ENCODE measurements at regions not wholly inside any gene's neighbourhood (a gene's known extent, or its start where the extent isn't known, plus 50 kb on each side); places are given as distances from the start of the nearest gene placed in this dataset.

DNA sequence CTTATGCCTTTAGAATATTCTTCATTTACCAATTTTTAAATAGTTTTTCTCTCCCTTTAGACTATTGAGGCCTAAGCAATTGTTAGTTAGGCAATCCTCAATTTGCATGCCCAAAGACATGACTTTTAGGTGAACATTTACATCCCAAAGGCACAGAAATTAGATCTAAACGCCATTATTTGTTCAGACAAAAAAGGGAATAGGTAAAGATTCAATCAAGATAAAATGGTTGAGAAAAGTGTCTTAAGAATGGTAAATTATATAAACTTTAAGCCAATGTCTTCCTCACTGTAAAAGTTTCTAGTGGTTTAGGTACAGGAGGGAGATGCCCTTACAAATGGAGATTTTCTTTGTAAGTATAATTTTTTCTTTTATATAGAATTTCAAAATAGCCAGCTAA lies 50.2 kb upstream of the MME start:
- ChIA-PET POLR2A (interaction anchor here (0.6 kb wide), 1 partner anchor 270 kb away, joined by 3 read pairs; no protein-coding TSS in a partner anchor), CTCF (interaction anchor here (0.6 kb wide), 1 partner anchor 559 kb away, joined by 3 read pairs; no protein-coding TSS in a partner anchor)

DNA sequence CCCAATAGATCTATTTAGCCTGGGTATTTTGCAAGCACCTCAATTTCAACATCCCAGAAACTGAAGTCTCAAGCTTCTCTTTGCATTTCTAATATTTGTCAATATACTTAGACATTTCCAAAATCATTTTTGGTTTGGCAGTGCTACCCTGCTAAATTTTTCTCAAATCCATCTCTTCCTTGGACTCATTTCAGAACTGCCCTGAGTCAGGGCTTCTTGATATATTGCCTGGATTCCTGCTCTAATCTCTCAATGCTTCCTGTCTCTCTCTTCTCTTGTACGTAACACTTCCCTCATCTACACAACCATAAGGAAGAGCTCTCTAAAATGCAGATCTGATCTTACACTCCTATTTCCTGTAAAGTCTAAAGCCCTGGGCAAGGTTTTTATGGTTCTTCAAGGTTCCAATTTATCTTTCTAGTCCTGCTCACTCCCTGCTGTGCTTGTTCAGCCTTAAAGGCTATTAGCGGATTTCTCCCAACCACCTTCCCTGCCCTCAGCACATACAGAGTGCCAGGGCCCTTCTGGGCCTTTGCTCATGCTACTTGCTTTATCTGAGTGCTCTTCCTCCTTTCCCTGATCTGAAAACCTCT lies 53.0 kb upstream of the MME start:
- ChIA-PET POLR2A (interaction anchor here (0.6 kb wide), 2 partner anchors 52 to 294 kb away, joined by 3 read pairs; no protein-coding TSS in a partner anchor), CTCF (interaction anchor here (1.2 kb wide), 1 partner anchor 52 kb away, joined by 4 read pairs; no protein-coding TSS in a partner anchor)
- TF ChIP-seq, protein P1, sequence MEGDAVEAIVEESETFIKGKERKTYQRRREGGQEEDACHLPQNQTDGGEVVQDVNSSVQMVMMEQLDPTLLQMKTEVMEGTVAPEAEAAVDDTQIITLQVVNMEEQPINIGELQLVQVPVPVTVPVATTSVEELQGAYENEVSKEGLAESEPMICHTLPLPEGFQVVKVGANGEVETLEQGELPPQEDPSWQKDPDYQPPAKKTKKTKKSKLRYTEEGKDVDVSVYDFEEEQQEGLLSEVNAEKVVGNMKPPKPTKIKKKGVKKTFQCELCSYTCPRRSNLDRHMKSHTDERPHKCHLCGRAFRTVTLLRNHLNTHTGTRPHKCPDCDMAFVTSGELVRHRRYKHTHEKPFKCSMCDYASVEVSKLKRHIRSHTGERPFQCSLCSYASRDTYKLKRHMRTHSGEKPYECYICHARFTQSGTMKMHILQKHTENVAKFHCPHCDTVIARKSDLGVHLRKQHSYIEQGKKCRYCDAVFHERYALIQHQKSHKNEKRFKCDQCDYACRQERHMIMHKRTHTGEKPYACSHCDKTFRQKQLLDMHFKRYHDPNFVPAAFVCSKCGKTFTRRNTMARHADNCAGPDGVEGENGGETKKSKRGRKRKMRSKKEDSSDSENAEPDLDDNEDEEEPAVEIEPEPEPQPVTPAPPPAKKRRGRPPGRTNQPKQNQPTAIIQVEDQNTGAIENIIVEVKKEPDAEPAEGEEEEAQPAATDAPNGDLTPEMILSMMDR (IDR thresholded peaks at IDR 0.05; ENCODE audit: insufficient read depth, low read depth, low read length) = no peak
- H3K36me3 ChIP-seq (ENCODE audit: control insufficient read depth, insufficient read depth, low read length) = no peaks in the 10 kb centered on the region
- H3K27me3 ChIP-seq (ENCODE audit: control insufficient read depth, insufficient read depth, low read length) = no peaks in the 10 kb centered on the region
- no peak for DNase-seq (ENCODE audit: low read depth)
- no peak overlapping the region for H3K4me3 ChIP-seq (ENCODE audit: low read depth, low read length)

More for the DNA sequence above, 50.2 kb upstream of the MME start:
- TF ChIP-seq, protein P1 (IDR thresholded peaks at IDR 0.05; ENCODE audit: insufficient read depth, low read depth, low read length) = no peak
- H3K36me3 ChIP-seq (ENCODE audit: control insufficient read depth, insufficient read depth, low read length) = no peaks in the 10 kb centered on the region
- H3K27me3 ChIP-seq (ENCODE audit: control insufficient read depth, insufficient read depth, low read length) = no peaks in the 10 kb centered on the region
- no peak for DNase-seq (ENCODE audit: low read depth)
- H3K4me3 ChIP-seq (ENCODE audit: low read depth, low read length) = no peak overlapping the region

DNA sequence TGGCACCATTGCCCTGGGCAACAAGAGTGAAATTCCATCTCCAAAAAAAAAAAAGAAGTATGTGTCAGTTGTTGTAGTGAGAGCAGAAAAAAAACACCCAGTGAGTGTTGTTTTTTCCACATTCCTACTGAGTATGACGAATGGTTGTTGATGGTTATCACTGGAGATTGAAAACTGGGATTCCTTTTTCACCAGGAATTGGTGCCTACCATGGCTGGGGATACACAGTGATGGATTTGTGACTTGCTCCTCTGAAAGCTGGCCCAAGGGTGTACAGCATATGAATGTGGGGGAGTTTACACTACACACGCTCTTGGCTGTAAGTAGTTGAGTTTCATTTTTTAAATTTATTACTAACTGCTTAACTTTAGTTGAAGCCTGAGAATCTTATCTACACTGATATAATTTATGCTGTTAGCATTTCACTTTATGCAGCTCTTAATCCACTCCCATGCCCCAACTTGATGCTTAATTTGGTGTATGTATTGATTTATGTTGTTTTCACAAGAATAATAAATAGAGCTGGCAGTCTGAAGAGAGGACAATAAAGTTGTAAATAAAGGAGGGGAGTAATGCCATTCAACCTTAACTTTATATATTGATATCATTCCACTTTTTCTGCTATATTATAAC lies 56.0 kb upstream of the MME start:
- Histone ChIP-seq H3K4me3 (ENCODE audit: low read depth, low read length) (no peak overlapping the region), H3K36me3 (ENCODE audit: control insufficient read depth, insufficient read depth, low read length) (no peaks in the 10 kb centered on the region), H3K27me3 (ENCODE audit: control insufficient read depth, insufficient read depth, low read length) (no peaks in the 10 kb centered on the region)
- CTCF ChIA-PET = interaction anchor here (1.8 kb wide), 1 partner anchor 10 kb away, joined by 4 read pairs; no protein-coding TSS in a partner anchor
- POLR2A ChIA-PET = no interaction called here
- TF ChIP-seq, protein P1 (IDR thresholded peaks at IDR 0.05; ENCODE audit: insufficient read depth, low read depth, low read length) = no peak
- no peak for DNase-seq (ENCODE audit: low read depth)

DNA sequence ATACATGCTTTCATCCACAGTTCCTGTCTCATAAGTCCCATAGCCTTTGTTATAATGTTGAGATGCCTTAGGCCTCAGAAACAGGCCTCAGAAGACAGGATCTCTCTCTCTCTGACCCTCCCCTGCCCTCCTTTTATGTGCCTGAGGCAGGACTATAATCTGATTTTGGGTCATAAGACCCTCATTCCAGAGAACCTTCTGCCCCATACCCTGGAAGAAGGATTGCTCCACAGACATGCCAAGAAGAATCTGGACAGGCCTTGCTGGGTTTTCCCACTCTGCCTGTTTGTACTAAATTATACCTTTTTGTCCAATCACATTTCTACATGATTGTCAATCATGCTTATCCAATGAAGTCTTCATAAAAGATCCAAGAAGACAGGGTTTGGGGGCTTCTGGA lies 57.2 kb upstream of the MME start:
- Histone ChIP-seq H3K36me3 (ENCODE audit: control insufficient read depth, insufficient read depth, low read length) (no peaks in the 10 kb centered on the region), H3K4me3 (ENCODE audit: low read depth, low read length) (no peak overlapping the region), H3K27me3 (ENCODE audit: control insufficient read depth, insufficient read depth, low read length) (no peaks in the 10 kb centered on the region)
- no peak for DNase-seq (ENCODE audit: low read depth)
- ChIA-PET CTCF (no interaction called here), POLR2A (no interaction called here)
- TF ChIP-seq, protein P1 (IDR thresholded peaks at IDR 0.05; ENCODE audit: insufficient read depth, low read depth, low read length) = no peak

DNA sequence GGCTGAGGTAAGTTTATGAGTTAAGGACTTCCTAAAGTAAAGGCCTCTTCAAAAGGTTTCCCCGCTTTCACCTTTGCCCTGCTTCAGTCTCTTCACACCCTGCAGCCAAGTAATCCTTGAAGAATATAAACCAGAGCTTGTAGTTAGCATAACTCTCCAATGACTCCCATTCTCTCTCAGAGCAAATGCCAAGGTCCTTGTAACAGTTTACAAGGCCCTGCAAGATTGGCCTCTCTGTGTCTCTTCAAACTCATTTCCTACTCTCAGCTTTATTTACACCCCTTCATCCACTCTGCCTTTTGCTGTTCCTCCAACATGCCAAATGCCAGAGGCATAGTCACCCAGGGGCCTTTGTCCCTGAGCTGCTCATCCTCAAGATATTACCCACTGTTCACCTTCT lies 60.5 kb upstream of the MME start:
- CTCF ChIA-PET = no interaction called here
- Histone ChIP-seq H3K36me3 (ENCODE audit: control insufficient read depth, insufficient read depth, low read length) (no peaks in the 10 kb centered on the region), H3K4me3 (ENCODE audit: low read depth, low read length) (no peak overlapping the region), H3K27me3 (ENCODE audit: control insufficient read depth, insufficient read depth, low read length) (no peaks in the 10 kb centered on the region)
- POLR2A ChIA-PET = no interaction called here
- DNase-seq (ENCODE audit: low read depth) = peak; percentile 33
- TF ChIP-seq, protein P1 (IDR thresholded peaks at IDR 0.05; ENCODE audit: insufficient read depth, low read depth, low read length) = no peak

Data from BJ (cell line).